ENCODE measurements at regions not wholly inside any gene's neighbourhood (a gene's known extent, or its start where the extent isn't known, plus 50 kb on each side); places are given as distances from the start of the nearest gene placed in this dataset.
A peak's percentile ranks its signal among the peaks of the same experiment; 100 is the strongest.

- TF ChIP-seq CTCF (conservative IDR thresholded peaks at IDR 0.05) (peak; percentile 79), EZH2 (IDR thresholded peaks at IDR 0.05; ENCODE audit: low read depth) (no peak)
Measured at GRCh38 chr5:36459176-36460135, 146.9 kb upstream of the SLC1A3 start.
